ENCODE measurements at regions not wholly inside any gene's neighbourhood (a gene's known extent, or its start where the extent isn't known, plus 50 kb on each side); places are given as distances from the start of the nearest gene placed in this dataset.
"Not testable (repeated sequence)": the region's sequence is repeated elsewhere in the genome, so short reads cannot be mapped to it uniquely, and the experiment has no call there.

DNA sequence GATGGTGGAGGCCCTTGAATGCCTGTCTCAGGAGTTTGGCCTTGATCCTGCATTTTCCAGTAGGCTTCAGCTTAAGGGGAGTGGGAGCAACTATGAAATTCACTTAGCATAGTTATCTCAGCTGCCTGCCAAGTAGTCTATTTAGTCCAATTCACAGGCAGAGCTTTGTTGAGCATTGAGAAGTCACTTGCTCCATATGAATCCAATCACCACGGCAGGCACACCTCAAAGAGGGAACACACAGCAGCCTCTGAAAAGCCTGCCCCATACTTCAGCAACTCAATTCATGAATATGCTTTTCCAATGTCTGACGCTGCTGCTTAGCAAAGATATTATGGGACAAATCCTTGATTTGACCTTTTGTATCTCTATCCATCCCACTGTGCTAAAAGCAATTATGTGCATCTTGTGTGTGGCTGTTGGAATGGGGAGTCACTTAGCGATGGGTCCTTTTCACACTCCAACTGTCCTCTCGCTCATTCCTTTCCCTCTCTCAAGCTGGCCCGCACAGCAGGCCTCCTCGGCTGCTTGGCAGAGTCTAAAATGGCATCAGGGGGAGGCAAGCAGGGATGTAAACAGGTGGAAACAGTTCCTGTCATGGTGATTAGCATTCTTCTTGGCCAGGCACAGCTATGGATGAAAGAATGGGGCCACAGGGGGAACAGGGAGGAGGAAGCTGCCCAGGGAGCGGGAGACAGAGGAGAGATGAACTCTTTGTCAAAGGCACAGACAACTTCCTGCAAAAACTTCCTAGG, 56.0 kb upstream of the LRPPRC start:
- H3K36me3 ChIP-seq (ENCODE audit: insufficient read depth, low read length): no peaks in the 10 kb centered on the region
- no peaks in the 10 kb centered on the region for H3K4me1 ChIP-seq (ENCODE audit: control insufficient read depth, insufficient read depth, low read length, unreplicated experiment)
- H2AFZ ChIP-seq (ENCODE audit: low read length, unreplicated experiment): no peak overlapping the region
- H3K79me2 ChIP-seq (ENCODE audit: control insufficient read depth, insufficient read depth, low read length, unreplicated experiment): no peaks in the 10 kb centered on the region
- H3K4me3 ChIP-seq (ENCODE audit: low read depth, low read length): no peak overlapping the region
- H3K27ac ChIP-seq (ENCODE audit: low read depth, low read length): no peak overlapping the region
- H3K27me3 ChIP-seq (ENCODE audit: insufficient read depth, low read length): peaks cover 10% of the 10 kb centered on the region; the same call in 1 of the 2 replicates

GRCh38 chr2:44052584-44052983, 56.8 kb upstream of the LRPPRC start:
- H3K4me1 ChIP-seq (ENCODE audit: control insufficient read depth, insufficient read depth, low read length, unreplicated experiment): no peaks in the 10 kb centered on the region

GRCh38 chr2:44053052-44053451, 57.3 kb upstream of the LRPPRC start:
- H2AFZ ChIP-seq (ENCODE audit: low read length, unreplicated experiment): no peak overlapping the region
- no peak overlapping the region for H3K27ac ChIP-seq (ENCODE audit: low read depth, low read length)
- H3K79me2 ChIP-seq (ENCODE audit: control insufficient read depth, insufficient read depth, low read length, unreplicated experiment): no peaks in the 10 kb centered on the region
- peaks cover 16% of the 10 kb centered on the region; the same call in 1 of the 2 replicates for H3K27me3 ChIP-seq (ENCODE audit: insufficient read depth, low read length)
- no peak overlapping the region for H3K4me3 ChIP-seq (ENCODE audit: low read depth, low read length)
- no peaks in the 10 kb centered on the region for H3K4me1 ChIP-seq (ENCODE audit: control insufficient read depth, insufficient read depth, low read length, unreplicated experiment)
- H3K36me3 ChIP-seq (ENCODE audit: insufficient read depth, low read length): no peaks in the 10 kb centered on the region

More at GRCh38 chr2:44052584-44052983, 56.8 kb upstream of the LRPPRC start:
- H2AFZ ChIP-seq (ENCODE audit: low read length, unreplicated experiment): no peak overlapping the region
- no peaks in the 10 kb centered on the region for H3K79me2 ChIP-seq (ENCODE audit: control insufficient read depth, insufficient read depth, low read length, unreplicated experiment)
- H3K27ac ChIP-seq (ENCODE audit: low read depth, low read length): no peak overlapping the region
- no peak overlapping the region for H3K4me3 ChIP-seq (ENCODE audit: low read depth, low read length)
- no peaks in the 10 kb centered on the region for H3K36me3 ChIP-seq (ENCODE audit: insufficient read depth, low read length)
- peaks cover 11% of the 10 kb centered on the region; the same call in 1 of the 2 replicates for H3K27me3 ChIP-seq (ENCODE audit: insufficient read depth, low read length)

DNA sequence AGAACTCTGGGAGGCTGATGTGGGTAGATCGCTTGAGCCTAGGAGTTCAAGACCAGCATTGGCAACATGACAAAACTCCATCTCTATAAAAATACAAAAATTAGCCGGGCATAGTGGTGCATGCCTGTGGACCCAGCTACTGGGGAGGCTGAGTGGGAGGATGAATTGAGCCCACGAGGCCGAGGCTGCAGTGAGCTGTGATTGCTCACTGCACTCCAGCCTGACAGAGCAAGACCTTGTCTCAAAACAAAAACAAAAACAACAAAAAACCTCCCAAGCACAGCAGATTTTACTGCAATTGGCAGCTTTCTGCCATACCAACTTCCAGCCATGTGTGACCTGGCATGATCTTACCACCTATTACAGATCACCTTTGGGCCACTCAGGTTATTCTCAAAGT, 57.7 kb upstream of the LRPPRC start:
- Histone ChIP-seq H3K4me1 (ENCODE audit: control insufficient read depth, insufficient read depth, low read length, unreplicated experiment) (no peaks in the 10 kb centered on the region), H3K36me3 (ENCODE audit: insufficient read depth, low read length) (no peaks in the 10 kb centered on the region), H3K4me3 (ENCODE audit: low read depth, low read length) (no peak overlapping the region), H3K79me2 (ENCODE audit: control insufficient read depth, insufficient read depth, low read length, unreplicated experiment) (no peaks in the 10 kb centered on the region), H3K27me3 (ENCODE audit: insufficient read depth, low read length) (peaks cover 20% of the 10 kb centered on the region; the same call in 1 of the 2 replicates), H3K27ac (ENCODE audit: low read depth, low read length) (no peak overlapping the region), H2AFZ (ENCODE audit: low read length, unreplicated experiment) (no peak overlapping the region)

DNA sequence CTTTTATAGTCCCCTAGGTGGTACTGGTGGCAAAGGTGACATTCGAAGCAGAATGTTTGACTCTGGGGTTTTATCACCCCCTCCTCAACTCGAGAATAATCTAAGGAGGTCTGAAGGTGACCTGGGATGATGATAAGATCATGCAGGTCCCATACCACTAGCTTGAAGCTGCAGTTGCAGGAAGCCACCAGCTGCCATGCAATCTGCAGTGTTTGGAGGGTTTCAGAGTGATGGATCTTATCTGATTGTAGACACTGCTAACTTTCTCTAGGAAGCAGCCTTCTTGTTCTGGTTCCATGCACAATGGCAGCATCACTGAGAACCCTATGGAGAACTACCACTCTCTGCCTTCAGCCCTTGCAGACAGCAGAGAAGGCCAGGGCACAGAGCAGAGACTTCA, 59.4 kb upstream of the LRPPRC start:
- no peaks in the 10 kb centered on the region for H3K4me1 ChIP-seq (ENCODE audit: control insufficient read depth, insufficient read depth, low read length, unreplicated experiment)
- no peak overlapping the region for H2AFZ ChIP-seq (ENCODE audit: low read length, unreplicated experiment)
- H3K27ac ChIP-seq (ENCODE audit: low read depth, low read length): no peak overlapping the region
- H3K27me3 ChIP-seq (ENCODE audit: insufficient read depth, low read length): peaks cover 23% of the 10 kb centered on the region; the same call in 1 of the 2 replicates
- no peak overlapping the region for H3K4me3 ChIP-seq (ENCODE audit: low read depth, low read length)
- no peaks in the 10 kb centered on the region for H3K36me3 ChIP-seq (ENCODE audit: insufficient read depth, low read length)
- no peaks in the 10 kb centered on the region for H3K79me2 ChIP-seq (ENCODE audit: control insufficient read depth, insufficient read depth, low read length, unreplicated experiment)

GRCh38 chr2:44055664-44056063, 59.9 kb upstream of the LRPPRC start:
- Histone ChIP-seq H3K4me3 (ENCODE audit: low read depth, low read length) (no peak overlapping the region), H3K27me3 (ENCODE audit: insufficient read depth, low read length) (peaks cover 27% of the 10 kb centered on the region; the same call in 1 of the 2 replicates), H3K4me1 (ENCODE audit: control insufficient read depth, insufficient read depth, low read length, unreplicated experiment) (no peaks in the 10 kb centered on the region), H3K36me3 (ENCODE audit: insufficient read depth, low read length) (no peaks in the 10 kb centered on the region), H2AFZ (ENCODE audit: low read length, unreplicated experiment) (no peak overlapping the region), H3K27ac (ENCODE audit: low read depth, low read length) (no peak overlapping the region), H3K79me2 (ENCODE audit: control insufficient read depth, insufficient read depth, low read length, unreplicated experiment) (no peaks in the 10 kb centered on the region)

- H3K27me3 ChIP-seq (ENCODE audit: insufficient read depth, low read length): peaks cover 39% of the 10 kb centered on the region
- H3K27ac ChIP-seq (ENCODE audit: low read depth, low read length): no peak overlapping the region
- no peak overlapping the region for H3K4me3 ChIP-seq (ENCODE audit: low read depth, low read length)
- H2AFZ ChIP-seq (ENCODE audit: low read length, unreplicated experiment): no peak overlapping the region
- no peaks in the 10 kb centered on the region for H3K36me3 ChIP-seq (ENCODE audit: insufficient read depth, low read length)
- no peaks in the 10 kb centered on the region for H3K79me2 ChIP-seq (ENCODE audit: control insufficient read depth, insufficient read depth, low read length, unreplicated experiment)
- H3K4me1 ChIP-seq (ENCODE audit: control insufficient read depth, insufficient read depth, low read length, unreplicated experiment): no peaks in the 10 kb centered on the region
Observed at GRCh38 chr2:44056947-44057346, 61.2 kb upstream of the LRPPRC start.

DNA sequence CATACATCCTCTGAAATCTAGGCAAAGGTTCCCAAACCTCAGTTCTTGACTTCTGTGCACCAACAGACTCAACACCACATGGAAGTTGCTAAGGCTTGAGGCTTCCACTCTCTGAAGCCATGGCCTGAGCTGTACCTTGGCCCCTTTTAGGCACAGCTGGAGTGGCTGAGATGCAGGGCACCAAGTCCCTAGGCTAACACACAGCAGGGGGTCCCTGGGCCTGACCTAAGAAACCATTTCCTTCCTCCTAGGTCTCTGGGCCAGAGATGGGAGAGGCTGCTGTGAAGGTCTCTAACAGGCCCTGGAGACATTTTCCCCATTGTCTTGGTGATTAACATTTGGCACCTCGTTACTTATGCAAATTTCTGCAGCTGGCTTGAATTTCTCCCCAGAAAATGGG, 64.5 kb upstream of the LRPPRC start:
- peaks cover 43% of the 10 kb centered on the region for H3K27me3 ChIP-seq (ENCODE audit: insufficient read depth, low read length)
- not testable (repeated sequence) for H3K36me3 ChIP-seq (ENCODE audit: insufficient read depth, low read length); H3K4me1 ChIP-seq (ENCODE audit: control insufficient read depth, insufficient read depth, low read length, unreplicated experiment)

GRCh38 chr2:44060990-44061389, 65.2 kb upstream of the LRPPRC start:
- no peak overlapping the region for H2AFZ ChIP-seq (ENCODE audit: low read length, unreplicated experiment)
- peaks cover 40% of the 10 kb centered on the region for H3K27me3 ChIP-seq (ENCODE audit: insufficient read depth, low read length)
- H3K36me3 ChIP-seq (ENCODE audit: insufficient read depth, low read length): no peaks in the 10 kb centered on the region
- H3K79me2 ChIP-seq (ENCODE audit: control insufficient read depth, insufficient read depth, low read length, unreplicated experiment): no peaks in the 10 kb centered on the region
- no peaks in the 10 kb centered on the region for H3K4me1 ChIP-seq (ENCODE audit: control insufficient read depth, insufficient read depth, low read length, unreplicated experiment)
- no peak overlapping the region for H3K4me3 ChIP-seq (ENCODE audit: low read depth, low read length)
- H3K27ac ChIP-seq (ENCODE audit: low read depth, low read length): no peak overlapping the region

More for the DNA sequence above, 64.5 kb upstream of the LRPPRC start:
- not testable (repeated sequence) for H3K4me3 ChIP-seq (ENCODE audit: low read depth, low read length); H3K79me2 ChIP-seq (ENCODE audit: control insufficient read depth, insufficient read depth, low read length, unreplicated experiment); H2AFZ ChIP-seq (ENCODE audit: low read length, unreplicated experiment); H3K27ac ChIP-seq (ENCODE audit: low read depth, low read length)

DNA sequence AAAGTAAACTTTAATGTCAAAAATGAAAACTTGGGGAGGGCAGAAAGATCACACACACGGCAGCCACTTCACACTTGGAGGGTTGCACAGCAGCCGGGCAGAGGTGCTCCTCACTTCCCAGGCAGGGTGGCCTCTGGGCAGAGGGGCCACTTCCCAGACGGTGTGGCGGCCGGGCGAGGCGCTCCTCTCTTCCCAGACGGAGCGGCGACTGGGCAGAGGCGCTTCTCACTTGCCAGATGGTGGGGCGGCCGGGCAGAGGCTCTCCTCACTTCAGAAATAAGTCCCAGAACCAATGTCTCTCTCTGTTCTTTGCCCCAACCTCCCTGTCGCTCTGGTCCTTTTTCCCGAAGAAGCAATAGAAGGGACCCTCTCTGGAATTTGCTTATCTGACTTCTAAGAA, 65.7 kb upstream of the LRPPRC start:
- Histone ChIP-seq H2AFZ (ENCODE audit: low read length, unreplicated experiment) (no peak overlapping the region), H3K27me3 (ENCODE audit: insufficient read depth, low read length) (peaks cover 35% of the 10 kb centered on the region), H3K79me2 (ENCODE audit: control insufficient read depth, insufficient read depth, low read length, unreplicated experiment) (no peaks in the 10 kb centered on the region), H3K4me3 (ENCODE audit: low read depth, low read length) (no peak overlapping the region), H3K36me3 (ENCODE audit: insufficient read depth, low read length) (no peaks in the 10 kb centered on the region), H3K27ac (ENCODE audit: low read depth, low read length) (no peak overlapping the region), H3K4me1 (ENCODE audit: control insufficient read depth, insufficient read depth, low read length, unreplicated experiment) (no peaks in the 10 kb centered on the region)

GRCh38 chr2:44061876-44062275, 66.1 kb upstream of the LRPPRC start:
- Histone ChIP-seq H3K4me1 (ENCODE audit: control insufficient read depth, insufficient read depth, low read length, unreplicated experiment) (no peaks in the 10 kb centered on the region), H3K79me2 (ENCODE audit: control insufficient read depth, insufficient read depth, low read length, unreplicated experiment) (no peaks in the 10 kb centered on the region), H3K27me3 (ENCODE audit: insufficient read depth, low read length) (peaks cover 33% of the 10 kb centered on the region), H3K36me3 (ENCODE audit: insufficient read depth, low read length) (no peaks in the 10 kb centered on the region), H3K27ac (ENCODE audit: low read depth, low read length) (no peak overlapping the region), H2AFZ (ENCODE audit: low read length, unreplicated experiment) (no peak overlapping the region), H3K4me3 (ENCODE audit: low read depth, low read length) (no peak overlapping the region)

Measured in ACC112 (cell line).